BE2C (cell line): ENCODE measurements at regions not wholly inside any gene's neighbourhood (a gene's known extent, or its start where the extent isn't known, plus 50 kb on each side); places are given as distances from the start of the nearest gene placed in this dataset.

ENCODE experiments used
- DNase-seq: peaks from one replicate; pipeline ENCODE4 v3.0.0-alpha.2; 2020
- H3K27me3 ChIP-seq: fragments of 250-450 bp; sonication (Bioruptor Pico); 2 replicates; pipeline ENCODE4 v1.5.1; 2020; ENCODE audit warnings: mild to moderate bottlenecking
- H3K36me3 ChIP-seq: fragments of 250-450 bp; sonication (Bioruptor Pico); 2 replicates; pipeline ENCODE4 v1.5.1; 2020; ENCODE audit warnings: mild to moderate bottlenecking
- H3K4me1 ChIP-seq: fragments of 250-450 bp; sonication (Bioruptor Pico); 2 replicates; pipeline ENCODE4 v1.5.1; 2020
- H3K4me3 ChIP-seq: 2 replicates; pipeline ENCODE4 v1.5.1; 2011; ENCODE audit warnings: low read depth, low read length
- H3K9me3 ChIP-seq: fragments of 250-450 bp; sonication (Bioruptor Pico); 2 replicates; pipeline ENCODE4 v1.5.1; 2020
- TF ChIP-seq, protein P1 (sequence below): IDR thresholded peaks from 2 replicates; pipeline ENCODE4 v1.5.1; 2012; ENCODE audit warnings: mild to moderate bottlenecking, low read depth, low read length

DNA sequence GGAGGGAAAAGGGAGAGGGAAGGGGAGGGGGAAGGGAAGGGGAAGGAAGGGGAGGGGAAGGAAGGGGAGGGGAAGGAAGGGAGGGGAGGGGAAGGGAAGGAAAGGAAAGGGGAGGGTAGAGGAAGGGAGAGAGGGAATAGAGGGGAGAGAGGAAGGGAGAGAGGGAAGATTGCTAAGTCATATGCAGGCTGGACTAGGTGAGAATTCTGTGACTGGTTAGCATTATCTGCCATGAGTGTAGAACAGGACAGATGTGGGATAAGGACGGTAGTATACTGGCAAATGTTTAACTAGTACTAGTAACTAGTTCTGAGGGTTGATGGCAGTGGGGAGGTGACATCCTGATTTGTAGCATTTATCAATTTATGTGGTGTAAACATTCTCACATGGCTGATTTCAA is 203.5 kb upstream of the RAD23B start:
- Histone ChIP-seq H3K36me3 (no peaks in the 10 kb centered on the region), H3K9me3 (no peaks in the 10 kb centered on the region), H3K27me3 (peaks cover 10% of the 10 kb centered on the region; the same call in 1 of the 2 replicates), H3K4me3 (no peak overlapping the region), H3K4me1 (no peaks in the 10 kb centered on the region)
- TF ChIP-seq, protein P1, sequence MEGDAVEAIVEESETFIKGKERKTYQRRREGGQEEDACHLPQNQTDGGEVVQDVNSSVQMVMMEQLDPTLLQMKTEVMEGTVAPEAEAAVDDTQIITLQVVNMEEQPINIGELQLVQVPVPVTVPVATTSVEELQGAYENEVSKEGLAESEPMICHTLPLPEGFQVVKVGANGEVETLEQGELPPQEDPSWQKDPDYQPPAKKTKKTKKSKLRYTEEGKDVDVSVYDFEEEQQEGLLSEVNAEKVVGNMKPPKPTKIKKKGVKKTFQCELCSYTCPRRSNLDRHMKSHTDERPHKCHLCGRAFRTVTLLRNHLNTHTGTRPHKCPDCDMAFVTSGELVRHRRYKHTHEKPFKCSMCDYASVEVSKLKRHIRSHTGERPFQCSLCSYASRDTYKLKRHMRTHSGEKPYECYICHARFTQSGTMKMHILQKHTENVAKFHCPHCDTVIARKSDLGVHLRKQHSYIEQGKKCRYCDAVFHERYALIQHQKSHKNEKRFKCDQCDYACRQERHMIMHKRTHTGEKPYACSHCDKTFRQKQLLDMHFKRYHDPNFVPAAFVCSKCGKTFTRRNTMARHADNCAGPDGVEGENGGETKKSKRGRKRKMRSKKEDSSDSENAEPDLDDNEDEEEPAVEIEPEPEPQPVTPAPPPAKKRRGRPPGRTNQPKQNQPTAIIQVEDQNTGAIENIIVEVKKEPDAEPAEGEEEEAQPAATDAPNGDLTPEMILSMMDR = no peak
- no peak for DNase-seq

DNA sequence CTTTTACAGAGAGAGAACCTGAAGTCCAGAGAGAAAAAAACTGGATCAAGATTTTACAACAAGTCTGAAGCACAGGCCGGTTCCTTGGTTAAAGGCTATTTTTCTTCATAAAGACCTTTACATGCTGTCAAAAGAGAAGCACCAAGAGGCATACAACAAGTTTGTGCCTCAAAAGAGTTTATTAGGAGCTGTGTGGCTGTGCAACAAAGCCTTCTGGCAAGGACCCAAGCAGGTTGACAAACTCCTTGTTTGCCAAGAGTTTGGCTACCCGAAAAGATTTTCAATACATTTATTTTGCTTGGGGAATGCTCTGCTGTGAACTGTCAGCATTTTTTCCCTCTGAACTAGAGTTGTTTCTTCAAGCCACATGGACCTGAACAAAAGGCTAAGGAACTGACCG is 202.9 kb upstream of the RAD23B start:
- TF ChIP-seq, protein P1 = no peak
- Histone ChIP-seq H3K4me1 (no peaks in the 10 kb centered on the region), H3K4me3 (no peak overlapping the region), H3K9me3 (no peaks in the 10 kb centered on the region), H3K27me3 (peaks cover 10% of the 10 kb centered on the region; the same call in 1 of the 2 replicates), H3K36me3 (no peaks in the 10 kb centered on the region)
- no peak for DNase-seq

DNA sequence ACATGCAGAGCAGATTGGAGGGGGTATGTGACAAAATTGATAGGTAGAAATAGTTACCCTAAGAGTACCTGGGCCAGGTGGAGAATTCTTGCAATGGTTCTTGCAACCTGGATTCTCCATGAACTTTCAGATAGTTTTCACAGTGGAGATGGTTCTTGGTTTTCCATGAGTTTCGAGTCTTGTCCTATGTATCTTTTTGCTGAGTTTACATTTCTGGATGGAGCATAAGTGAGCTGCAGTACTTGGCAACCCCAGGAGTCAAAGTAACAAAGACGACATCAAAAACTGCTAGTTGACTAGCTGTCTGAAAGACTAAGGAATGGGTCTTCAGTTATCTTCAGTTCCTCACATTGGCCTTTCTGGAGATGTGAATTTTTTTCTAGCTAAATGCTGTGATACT is 196.6 kb upstream of the RAD23B start:
- H3K9me3 ChIP-seq = no peaks in the 10 kb centered on the region
- no peaks in the 10 kb centered on the region for H3K36me3 ChIP-seq
- no peak for DNase-seq
- TF ChIP-seq, protein P1 = no peak
- H3K27me3 ChIP-seq = peaks cover 4% of the 10 kb centered on the region
- H3K4me1 ChIP-seq = no peaks in the 10 kb centered on the region
- H3K4me3 ChIP-seq = no peak overlapping the region

DNA sequence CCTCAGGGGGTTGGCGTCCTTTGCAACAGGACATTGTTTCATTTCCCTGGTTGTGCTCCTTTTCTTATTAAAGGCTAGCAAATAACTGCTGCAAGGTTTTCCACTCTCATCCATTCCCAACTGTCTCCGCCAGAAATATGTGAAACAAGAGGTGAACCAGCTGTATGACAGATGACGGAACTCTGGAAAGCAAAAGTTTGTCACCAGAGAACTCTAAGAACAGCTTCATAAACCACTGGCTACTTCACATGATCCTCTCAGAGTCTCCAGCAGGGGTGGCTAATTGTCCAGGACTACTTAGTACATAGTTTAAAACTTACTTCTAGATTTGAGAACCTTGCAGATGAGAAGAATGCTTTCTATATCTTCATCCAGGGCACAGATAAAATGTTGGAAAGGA is 195.9 kb upstream of the RAD23B start:
- Histone ChIP-seq H3K9me3 (no peaks in the 10 kb centered on the region), H3K36me3 (no peaks in the 10 kb centered on the region), H3K4me1 (no peaks in the 10 kb centered on the region), H3K4me3 (no peak overlapping the region), H3K27me3 (no peaks in the 10 kb centered on the region; the same call in 1 of the 2 replicates)
- TF ChIP-seq, protein P1 = 0 out of 2 replicates have a peak, but pooled peaks have one; percentile 9
- no peak for DNase-seq

DNA sequence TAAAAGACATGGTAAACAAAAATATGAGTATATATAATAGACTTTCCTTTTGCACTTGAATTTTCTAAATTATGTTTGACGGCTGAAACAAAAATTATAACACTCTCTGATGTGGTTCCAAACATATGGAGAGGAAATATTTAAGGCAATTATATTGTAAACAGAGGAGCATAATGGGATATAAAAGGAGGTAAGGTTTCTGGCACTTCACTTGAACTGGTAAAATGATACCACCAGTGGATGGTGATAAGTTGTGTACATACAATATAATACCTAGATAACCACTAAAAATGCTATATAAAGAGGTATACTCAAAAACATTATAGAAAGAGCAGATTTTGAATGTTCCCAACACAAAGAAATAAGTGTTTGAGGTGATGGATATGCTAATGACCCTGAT is 192.9 kb upstream of the RAD23B start:
- no peaks in the 10 kb centered on the region for H3K9me3 ChIP-seq
- TF ChIP-seq, protein P1 = no peak
- H3K27me3 ChIP-seq = no peaks in the 10 kb centered on the region; the same call in 1 of the 2 replicates
- no peak overlapping the region for H3K4me3 ChIP-seq
- no peaks in the 10 kb centered on the region for H3K36me3 ChIP-seq
- H3K4me1 ChIP-seq = no peaks in the 10 kb centered on the region
- DNase-seq = no peak

DNA sequence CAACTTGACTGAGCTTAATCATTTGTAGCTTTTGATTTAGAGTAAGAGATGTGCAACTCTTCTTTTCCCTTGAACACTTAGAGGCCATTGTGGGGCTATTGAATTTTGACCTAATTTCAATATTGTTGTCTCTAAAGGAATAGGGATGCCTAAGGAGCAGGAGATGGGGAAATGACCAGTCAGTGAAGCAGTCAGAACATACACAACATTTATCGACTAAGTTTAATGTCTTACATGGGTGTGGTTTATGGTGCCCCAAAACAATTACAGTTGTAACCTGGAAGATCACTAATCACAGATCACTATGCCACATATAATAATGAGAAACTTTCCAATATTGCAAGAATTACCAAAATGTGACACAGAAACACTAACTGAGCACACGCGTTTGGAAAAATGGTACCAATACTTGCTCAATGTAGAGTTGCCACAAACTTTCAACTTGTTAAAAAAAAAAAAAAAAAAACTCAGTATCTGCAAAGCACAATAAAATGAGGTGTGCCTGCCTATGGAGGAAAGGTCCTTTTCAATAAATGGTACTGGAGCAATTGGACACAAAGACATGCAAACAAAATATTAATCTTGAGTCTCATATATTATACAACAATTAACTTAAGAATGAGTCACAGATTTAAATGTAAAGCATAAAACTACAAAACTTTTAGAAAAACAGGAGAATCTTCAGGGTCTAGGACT is 189.6 kb upstream of the RAD23B start:
- TF ChIP-seq, protein P1 = no peak
- Histone ChIP-seq H3K4me3 (no peak overlapping the region), H3K4me1 (no peaks in the 10 kb centered on the region), H3K9me3 (no peaks in the 10 kb centered on the region), H3K27me3 (no peaks in the 10 kb centered on the region), H3K36me3 (no peaks in the 10 kb centered on the region)
- DNase-seq = no peak
